SU-DHL-6 (cell line): ENCODE measurements at regions not wholly inside any gene's neighbourhood (a gene's known extent, or its start where the extent isn't known, plus 50 kb on each side); places are given as distances from the start of the nearest gene placed in this dataset.

Experiments used
- CTCF ChIP-seq: fragments of 200-600 bp; sonication (generic); IDR thresholded peaks from one replicate; pipeline ENCODE4 v1.5.1; 2017; ENCODE audit warnings: antibody characterized with exemption, mild to moderate bottlenecking, low read length, moderate library complexity; ENCODE audit not compliant: insufficient read depth, poor library complexity, severe bottlenecking
- EZH2phosphoT487 ChIP-seq: fragments of 200-600 bp; sonication (generic), shearing (Covaris generic); conservative IDR thresholded peaks from 2 replicates; pipeline ENCODE4 v1.6.1; 2018; ENCODE audit warnings: mild to moderate bottlenecking, antibody characterized with exemption, low read length, moderate library complexity, mixed read lengths

GRCh38 chr5:82765765-82766164 is 311.4 kb downstream of the TMEM167A start:
- no peak for TF ChIP-seq CTCF
- no peak for TF ChIP-seq EZH2phosphoT487
